Sigmoid colon (tissue), 4 donors: ENCODE measurements at regions not wholly inside any gene's neighbourhood (a gene's known extent, or its start where the extent isn't known, plus 50 kb on each side); places are given as distances from the start of the nearest gene placed in this dataset.

ENCODE experiments used
- CTCF ChIP-seq, 4 experiments: fragments of 450-650 bp in 3 of 4; fragments of 200-600 bp in 1 of 4; IDR thresholded peaks; one replicate each; pipeline ENCODE4 v1.5.1; 2016 to 2019; ENCODE audit warnings: antibody characterized with exemption in 4 of 4, mild to moderate bottlenecking in 3 of 4, moderate library complexity in 2 of 4
- EP300 ChIP-seq, 4 donors: sonication (generic); formaldehyde crosslinking; IDR thresholded peaks; one replicate each; pipeline ENCODE4 v1.6.1; 2017; ENCODE audit warnings: antibody characterized with exemption in 4 of 4
- POLR2A ChIP-seq, 2 donors: fragments of 450-650 bp; IDR thresholded peaks; one replicate each; pipeline ENCODE4 v1.6.1; 2016; ENCODE audit warnings: antibody characterized with exemption in 2 of 2, mild to moderate bottlenecking in 2 of 2, moderate library complexity in 2 of 2
- POLR2AphosphoS5 ChIP-seq, 4 donors: sonication (generic); formaldehyde crosslinking; IDR thresholded peaks; one replicate each; pipeline ENCODE4 v1.6.1; 2017; ENCODE audit warnings: antibody characterized with exemption in 4 of 4

- no peak for TF ChIP-seq EP300 (IDR thresholded peaks at IDR 0.05)
- no peak for TF ChIP-seq CTCF (IDR thresholded peaks at IDR 0.05)
- no peak for TF ChIP-seq POLR2AphosphoS5 (IDR thresholded peaks at IDR 0.05)
- TF ChIP-seq POLR2A (IDR thresholded peaks at IDR 0.05), result no peak
Measured at GRCh38 chr10:83983578-83984255, 155.6 kb upstream of the GHITM start.
